ENCODE measurements at regions not wholly inside any gene's neighbourhood (a gene's known extent, or its start where the extent isn't known, plus 50 kb on each side); places are given as distances from the start of the nearest gene placed in this dataset.

- no peak for DNase-seq (ENCODE audit: low spot score)
- FAIRE-seq, result no peak
These were observed 182.5 kb downstream of the TMX3 start for GRCh38 chr18:68532328-68532885.

GRCh38 chr18:68525091-68525490, 189.8 kb downstream of the TMX3 start:
- DNase-seq (ENCODE audit: low spot score), result no peak
- no peak for FAIRE-seq

- DNase-seq (ENCODE audit: low spot score), result no peak
- FAIRE-seq, result no peak
These were observed 194.4 kb downstream of the TMX3 start for GRCh38 chr18:68520406-68521075.

DNA sequence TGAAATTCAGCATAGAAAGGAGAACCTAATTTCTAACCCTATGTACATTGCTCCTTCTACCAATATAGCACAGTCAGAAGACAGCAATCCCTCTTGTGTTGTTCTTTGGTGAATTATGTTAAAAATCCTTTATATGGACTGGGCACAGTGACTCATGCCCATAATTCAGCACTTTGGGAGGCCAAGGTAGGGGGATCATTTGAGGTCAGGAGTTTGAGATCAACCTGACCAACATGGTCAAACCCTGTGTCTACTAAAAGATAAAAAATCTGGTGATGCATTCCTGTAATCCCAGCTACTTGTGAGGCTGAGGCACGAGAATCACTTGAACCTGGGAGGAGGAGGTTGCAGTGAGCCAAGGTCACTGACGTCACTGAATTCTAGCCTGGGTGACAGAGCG, 195.6 kb downstream of the TMX3 start:
- no peak for FAIRE-seq
- no peak for DNase-seq (ENCODE audit: low spot score)

- no peak for DNase-seq (ENCODE audit: low spot score)
- FAIRE-seq, result no peak
These were observed 205.0 kb downstream of the TMX3 start for GRCh38 chr18:68509902-68510301.

DNA sequence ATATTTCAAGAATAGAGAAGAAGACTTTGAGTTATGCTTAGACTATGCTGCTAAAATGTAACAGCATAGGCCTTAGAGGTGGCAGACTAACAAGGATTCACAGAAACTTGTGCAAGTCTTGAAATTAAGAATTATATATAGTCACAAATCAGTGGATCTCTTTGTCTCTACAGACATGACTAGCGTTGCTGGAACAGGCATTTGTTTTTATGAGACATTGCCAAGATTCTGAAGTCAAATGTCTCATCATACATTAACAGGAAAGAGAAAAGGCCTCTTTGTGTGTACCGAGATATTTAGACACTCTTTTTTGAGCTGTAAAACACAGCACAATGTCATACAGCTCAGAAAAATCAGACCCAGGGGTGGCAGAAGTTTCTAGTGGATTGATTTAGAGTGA, 207.1 kb downstream of the TMX3 start:
- no peak for FAIRE-seq
- no peak for DNase-seq (ENCODE audit: low spot score)

DNA sequence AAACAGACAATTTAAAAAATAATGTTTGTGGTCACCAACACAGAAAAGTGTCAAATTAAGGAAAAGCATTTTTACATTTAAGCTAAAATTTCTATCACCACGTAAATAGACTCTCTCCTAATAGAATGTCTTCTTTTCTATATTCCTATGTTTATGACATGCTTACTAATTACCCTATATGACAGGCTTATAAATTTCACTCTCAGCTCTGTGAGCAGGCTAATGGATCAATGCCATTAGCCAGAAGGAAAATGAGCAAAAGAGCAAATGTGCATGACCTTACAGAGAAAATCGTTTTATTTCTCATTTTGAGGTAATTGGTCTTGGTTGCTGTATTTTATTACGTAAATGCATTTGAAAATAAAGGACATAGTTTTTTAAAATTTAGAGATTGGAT, 209.7 kb downstream of the TMX3 start:
- DNase-seq (ENCODE audit: low spot score), result no peak
- no peak for FAIRE-seq

DNA sequence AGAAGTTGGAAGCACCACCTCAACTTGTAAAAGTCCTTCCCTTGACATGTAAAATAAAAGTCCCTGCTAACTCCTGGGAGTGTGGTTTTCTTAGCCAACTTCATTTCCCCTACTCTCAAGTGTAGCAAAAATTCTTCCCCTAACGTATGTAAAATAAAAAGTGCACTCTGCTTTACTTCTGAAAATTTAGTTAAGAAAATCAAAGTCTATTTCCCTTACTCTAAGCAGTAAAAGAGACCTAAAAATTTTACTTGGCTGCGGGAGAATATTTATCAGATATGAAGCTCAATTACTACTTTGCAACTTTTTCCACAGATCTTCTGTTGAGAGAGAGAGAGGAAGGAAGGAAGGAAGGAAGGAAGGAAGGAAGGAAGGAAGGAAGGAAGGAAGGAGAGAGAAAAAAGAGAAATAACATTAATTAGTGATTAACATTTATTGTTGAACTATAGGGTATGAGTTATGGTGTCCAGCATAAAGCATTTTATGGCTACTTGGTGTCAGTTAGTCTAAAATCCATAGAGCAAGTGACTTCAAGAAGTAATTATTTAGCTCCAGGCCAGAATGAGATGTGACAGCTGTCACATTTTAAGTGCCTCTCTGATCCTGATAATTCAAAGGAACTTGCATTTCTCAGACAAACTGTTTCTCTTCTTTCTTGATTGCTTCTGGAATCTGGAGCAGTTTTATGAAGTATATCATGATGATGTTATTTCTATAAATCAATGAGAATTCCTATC, 210.3 kb downstream of the TMX3 start:
- no peak for DNase-seq (ENCODE audit: low spot score)
- no peak for FAIRE-seq

GRCh38 chr18:68500556-68500955, 214.4 kb downstream of the TMX3 start:
- FAIRE-seq (no peak), DNase-seq (ENCODE audit: low spot score) (no peak)

DNA sequence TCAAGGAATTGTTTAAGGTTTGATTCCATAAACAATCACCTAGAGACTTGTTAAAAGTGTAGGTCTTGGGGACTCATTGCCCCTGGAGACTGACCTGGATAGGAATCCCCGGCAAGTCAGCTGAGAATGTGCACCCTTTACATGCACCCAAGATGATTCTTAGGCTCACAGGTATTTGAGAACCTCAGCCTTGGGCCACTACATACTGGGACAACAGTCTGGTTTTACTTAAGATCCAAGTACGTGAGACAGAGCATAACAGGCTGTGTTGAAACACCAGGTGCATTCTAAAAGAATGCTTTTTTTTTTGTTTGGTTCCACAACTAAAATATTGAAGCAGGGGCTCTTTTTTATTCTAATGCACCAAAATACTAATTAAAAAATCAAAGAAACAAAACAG, 215.8 kb downstream of the TMX3 start:
- no peak for FAIRE-seq
- no peak for DNase-seq (ENCODE audit: low spot score)

DNA sequence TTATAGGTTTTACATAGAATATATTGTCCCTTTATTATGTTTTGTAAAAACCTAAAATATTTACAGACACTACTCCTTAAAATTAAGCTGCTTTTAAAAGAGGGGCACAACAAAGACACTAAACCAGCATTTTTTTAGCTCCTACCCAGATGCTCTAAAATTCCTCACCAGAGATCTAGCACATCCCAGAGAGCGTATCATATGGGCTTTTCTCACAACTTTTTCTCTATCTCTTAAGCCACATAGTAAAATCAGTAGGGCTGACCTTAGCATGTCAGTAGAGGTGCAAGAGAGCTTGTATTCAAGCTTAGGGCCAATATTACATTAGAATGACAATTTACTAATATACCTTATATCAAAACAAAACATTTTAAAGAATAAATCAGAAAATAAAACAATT, 216.3 kb downstream of the TMX3 start:
- FAIRE-seq (no peak), DNase-seq (ENCODE audit: low spot score) (no peak)

DNA sequence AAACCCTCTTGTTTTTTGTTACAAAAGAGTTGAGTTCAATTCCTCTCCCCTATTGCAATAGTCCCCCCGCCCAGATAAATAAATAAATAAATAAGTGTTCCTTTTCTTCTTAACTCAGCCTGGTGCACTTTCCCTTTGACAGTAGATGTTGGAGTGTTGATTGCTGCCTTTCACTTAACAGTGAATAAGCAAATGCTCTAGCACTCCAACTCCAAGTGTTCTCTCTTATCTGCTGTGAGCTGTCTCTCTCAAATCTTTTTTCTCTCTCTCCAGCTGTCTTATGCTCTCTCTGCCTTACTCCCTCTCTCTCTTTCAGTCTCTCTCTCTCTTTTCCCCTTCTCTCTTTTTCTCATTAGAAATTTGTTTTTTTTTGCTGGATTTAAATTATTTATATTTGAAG, 216.7 kb downstream of the TMX3 start:
- DNase-seq (ENCODE audit: low spot score), result no peak

DNA sequence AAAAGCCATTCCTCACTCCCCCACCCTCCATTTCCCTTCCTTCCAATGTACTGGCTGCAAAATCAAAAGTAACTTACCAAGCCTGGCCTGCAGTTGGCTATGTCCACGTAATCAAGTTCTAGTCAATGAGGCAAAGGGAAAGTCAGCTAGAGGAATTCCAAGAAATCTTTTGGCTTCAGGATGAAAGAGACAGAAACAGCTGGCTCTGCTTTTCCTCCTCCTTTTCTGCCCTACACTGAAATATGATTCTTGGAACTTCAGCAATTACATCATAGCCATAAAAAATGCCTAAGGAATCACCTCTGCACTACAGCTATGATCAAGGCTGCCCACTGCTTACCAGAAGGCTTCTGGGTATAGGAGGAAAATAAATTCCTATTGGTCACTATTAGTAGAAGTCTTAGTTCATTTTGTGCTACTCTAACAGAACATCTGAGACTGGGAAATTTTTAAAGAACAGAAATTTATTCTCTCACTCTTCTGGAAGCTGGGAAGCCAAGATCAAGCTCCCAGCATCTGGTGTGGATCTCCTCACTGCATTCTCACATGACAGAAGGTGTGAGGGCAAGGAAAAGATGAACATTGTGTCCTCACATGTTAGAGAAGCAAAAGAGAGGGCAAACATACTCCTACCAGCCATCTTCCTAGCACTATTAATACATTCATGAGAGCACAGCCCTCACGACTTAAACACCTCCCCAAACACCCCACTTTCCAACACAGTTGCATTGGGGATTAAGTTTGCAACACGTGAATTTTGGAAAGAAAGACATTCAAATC, 219.9 kb downstream of the TMX3 start:
- DNase-seq (ENCODE audit: low spot score), result peak; percentile 5
- no peak for FAIRE-seq

More for the DNA sequence above, 216.7 kb downstream of the TMX3 start:
- FAIRE-seq, result no peak

DNA sequence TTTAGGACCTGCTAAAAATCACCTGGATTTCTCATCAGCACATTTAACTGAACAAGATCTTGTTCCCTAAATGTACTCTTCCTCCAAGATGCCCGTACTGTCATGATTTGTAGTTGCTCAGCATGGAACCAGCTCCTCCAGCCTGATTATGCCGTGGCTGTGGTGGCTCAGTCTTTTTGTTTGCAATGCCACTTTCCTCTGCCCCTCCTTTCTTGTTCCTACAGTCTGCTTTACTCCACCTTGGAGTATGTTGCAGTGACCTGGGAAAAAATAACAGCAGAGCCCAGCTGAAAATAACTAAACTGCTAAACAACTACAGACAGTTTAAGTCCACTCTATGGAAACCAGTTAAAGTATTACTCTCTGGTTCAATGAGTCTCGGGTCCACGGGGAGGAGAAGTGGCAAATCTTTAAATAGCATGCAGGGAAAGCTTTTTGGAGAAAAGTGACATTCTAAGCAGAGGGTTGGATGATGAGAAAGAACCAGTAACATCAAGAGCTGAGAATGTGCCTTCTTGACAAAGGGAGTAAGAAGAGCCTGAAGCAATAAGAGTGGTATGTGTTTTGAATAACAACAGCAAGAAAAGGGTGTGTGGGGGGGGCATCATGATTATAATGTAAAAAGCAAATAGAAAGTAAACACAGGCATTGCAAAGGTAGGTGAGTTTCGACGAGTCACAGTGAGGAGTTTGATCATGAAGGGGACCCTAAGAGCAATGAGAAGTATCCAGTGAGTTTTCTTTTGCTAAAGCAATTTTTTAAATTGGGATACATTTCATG, 225.7 kb downstream of the TMX3 start:
- DNase-seq (ENCODE audit: low spot score) (no peak), FAIRE-seq (no peak)

- no peak for DNase-seq (ENCODE audit: low spot score)
- no peak for FAIRE-seq
These were observed 230.7 kb downstream of the TMX3 start for GRCh38 chr18:68484241-68484640.

GRCh38 chr18:68482815-68483214, 232.1 kb downstream of the TMX3 start:
- no peak for FAIRE-seq
- no peak for DNase-seq (ENCODE audit: low spot score)

DNA sequence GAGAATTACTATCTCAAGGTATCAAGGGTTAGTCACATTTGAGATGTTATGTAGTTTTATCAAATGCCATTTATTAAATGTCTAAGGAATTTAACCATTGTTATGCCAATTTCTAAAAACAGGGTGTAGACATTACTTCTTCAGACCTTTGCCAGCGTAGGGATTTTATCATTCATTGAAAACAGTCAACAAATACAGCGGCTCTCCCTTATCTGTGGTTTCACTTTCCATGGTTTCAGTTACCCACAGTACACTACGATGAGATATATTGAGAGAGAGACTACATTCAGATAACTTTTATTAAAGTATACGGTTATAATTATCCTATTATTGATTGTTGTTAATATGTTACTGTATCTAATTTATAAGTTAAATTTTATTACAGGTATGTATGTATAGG, 234.7 kb downstream of the TMX3 start:
- DNase-seq (ENCODE audit: low spot score), result no peak
- FAIRE-seq, result no peak

DNA sequence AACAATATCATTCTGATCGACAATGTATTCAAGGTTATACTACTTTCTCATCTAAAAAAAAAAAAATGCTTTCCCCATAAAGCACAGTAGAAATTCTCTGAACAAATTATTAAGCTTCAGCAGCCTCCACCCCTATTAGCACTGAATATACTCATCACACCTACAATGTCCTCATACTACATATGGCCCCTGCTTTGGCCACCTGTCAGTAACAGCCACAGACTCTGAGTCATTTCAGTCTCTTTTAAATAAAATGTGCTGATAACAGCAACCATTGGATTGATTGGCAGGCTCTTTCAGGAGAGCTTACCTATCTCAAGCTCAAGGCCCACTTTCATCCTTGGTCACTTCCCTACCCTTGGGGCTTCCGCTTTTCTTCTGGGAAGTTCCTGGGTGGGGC, 236.7 kb downstream of the TMX3 start:
- FAIRE-seq (no peak), DNase-seq (ENCODE audit: low spot score) (no peak)

- FAIRE-seq, result no peak
- no peak for DNase-seq (ENCODE audit: low spot score)
These were observed 239.0 kb downstream of the TMX3 start for GRCh38 chr18:68475883-68476282.

DNA sequence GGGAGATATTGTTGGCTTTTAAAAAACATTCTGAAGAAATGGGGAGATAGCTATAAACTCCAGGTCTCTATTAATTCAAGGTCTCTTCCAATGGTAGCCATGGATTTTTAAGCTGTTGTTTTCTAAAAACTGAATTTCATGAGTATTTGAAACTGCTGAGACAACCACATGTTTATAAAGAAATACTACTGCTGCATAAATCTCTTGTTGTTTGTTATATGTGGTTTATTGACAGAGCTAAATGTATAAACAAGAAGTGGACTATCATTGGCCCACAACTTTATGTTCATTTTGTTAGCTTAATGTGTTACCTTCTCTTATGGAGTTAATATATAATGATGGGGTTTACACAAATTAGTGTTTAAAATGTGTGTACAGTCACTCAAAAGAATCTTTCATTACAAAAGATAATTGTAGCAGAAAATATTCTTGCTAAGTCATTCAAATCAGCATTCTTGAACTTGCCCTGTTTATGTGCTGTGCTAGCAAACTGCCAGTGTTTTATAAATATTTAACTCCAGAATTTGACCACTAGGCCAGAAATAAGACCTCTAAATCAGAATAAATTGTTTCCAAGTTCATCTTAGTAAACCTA, 242.1 kb downstream of the TMX3 start:
- FAIRE-seq (no peak), DNase-seq (ENCODE audit: low spot score) (no peak)

- FAIRE-seq (no peak), DNase-seq (ENCODE audit: low spot score) (no peak)
These were observed 245.8 kb downstream of the TMX3 start for GRCh38 chr18:68469049-68469625.

Data from urothelium cell line (cell line).